Renal pelvis (tissue), 1 donor: ENCODE measurements at regions not wholly inside any gene's neighbourhood (a gene's known extent, or its start where the extent isn't known, plus 50 kb on each side); places are given as distances from the start of the nearest gene placed in this dataset.
"Not testable (repeated sequence)": the region's sequence is repeated elsewhere in the genome, so short reads cannot be mapped to it uniquely, and the experiment has no call there.

ENCODE experiments used
- DNase-seq: peaks from one replicate; pipeline ENCODE4 v3.0.0-alpha.2; 2013

GRCh38 chr3:16076564-16076963, 97.9 kb upstream of the GALNT15 start:
- DNase-seq, result no peak

GRCh38 chr3:16077146-16077545, 97.3 kb upstream of the GALNT15 start:
- DNase-seq, result not testable (repeated sequence)

GRCh38 chr3:16077681-16078080, 96.8 kb upstream of the GALNT15 start:
- DNase-seq, result not testable (repeated sequence)

DNA sequence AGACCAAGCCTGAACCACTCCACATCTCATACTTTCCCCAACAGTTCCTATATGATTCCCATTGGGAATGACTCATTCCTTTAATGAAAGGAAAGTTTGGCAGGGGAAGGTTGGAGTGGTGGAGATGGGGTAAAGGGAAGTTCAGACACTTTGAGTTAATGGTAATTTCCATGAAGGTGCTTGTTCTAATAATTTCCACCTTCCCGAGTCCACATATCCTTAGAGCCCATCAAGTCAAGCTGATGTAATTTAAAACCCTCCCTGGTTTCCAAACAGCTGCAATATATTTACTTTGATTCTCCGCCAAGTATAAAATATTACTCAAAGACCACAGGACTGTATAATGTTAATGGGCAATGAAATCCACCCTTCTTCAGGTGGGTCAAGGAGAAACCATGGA, 95.0 kb upstream of the GALNT15 start:
- DNase-seq, result no peak

- no peak for DNase-seq
Measured at GRCh38 chr3:16081661-16082060, 92.8 kb upstream of the GALNT15 start.

DNA sequence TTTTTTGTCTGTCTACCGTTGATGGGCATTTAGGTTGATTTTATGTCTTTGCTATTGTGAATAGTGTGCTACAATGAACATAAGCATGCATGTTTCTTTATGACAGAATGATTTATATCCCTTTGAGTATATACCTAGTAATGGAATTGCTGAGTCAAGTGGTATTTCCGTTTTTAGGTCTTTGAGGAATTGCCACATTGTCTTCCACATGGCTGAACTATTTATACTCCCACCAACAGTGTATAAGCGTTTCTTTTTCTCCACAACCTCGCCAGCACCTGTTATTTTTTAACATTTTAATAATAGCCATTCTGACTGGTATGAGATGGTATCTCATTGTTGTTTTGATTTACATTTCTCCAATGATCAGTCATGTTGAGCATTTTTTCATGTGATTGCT, 89.6 kb upstream of the GALNT15 start:
- no peak for DNase-seq

DNA sequence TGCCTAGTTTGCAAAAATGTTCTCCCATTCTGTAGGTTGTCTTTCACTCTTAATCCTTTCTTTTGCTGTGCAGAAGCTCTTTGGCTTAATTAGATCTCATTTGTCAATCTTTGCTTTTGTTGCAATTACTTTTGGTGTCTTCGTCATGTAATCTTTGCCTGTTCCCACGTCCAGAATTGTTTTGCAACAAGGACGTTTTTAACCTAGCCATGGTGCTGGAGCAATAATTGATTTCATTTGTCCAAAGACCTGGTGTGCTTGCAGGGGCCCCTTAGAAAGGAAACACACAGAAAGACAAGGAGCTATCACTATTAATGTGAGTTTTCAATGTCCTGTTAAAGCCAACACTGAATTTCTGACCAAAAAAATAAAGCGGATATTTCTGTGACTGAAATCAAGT, 89.1 kb upstream of the GALNT15 start:
- DNase-seq, result no peak

DNA sequence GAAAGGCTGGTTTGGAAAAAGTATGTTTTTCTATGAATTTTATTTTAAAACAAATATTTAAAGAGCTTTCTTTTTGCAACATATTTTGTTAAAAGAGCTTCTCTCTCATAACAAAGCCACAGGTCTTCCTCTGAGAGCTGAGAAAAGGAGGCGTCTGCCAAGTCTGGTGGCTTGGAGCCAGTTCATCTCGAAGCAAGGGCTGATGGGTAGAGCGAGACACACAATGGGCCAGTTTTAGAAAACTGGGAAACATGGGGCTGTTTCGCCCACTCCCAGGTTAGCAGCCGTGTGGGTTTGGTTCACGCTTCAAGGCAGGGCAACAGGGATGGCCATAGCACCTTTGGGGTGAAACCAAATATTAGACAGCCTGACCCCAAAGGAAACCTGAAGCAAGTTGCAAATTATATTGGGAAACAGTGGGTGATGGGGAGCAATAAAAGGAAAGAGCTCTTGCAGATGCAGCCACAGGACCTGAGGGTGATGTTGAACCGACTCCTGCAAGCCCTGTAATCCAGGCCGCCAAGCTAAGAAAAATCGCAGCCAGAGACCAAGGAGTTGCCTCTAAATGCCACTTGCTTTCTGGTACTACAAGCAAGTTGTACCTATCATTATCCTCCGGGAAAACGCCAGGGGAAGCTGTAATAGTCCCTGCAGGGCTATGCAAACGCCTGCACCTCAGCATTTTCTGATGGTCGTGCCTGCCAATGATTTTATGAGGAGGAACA, 88.4 kb upstream of the GALNT15 start:
- DNase-seq, result no peak

GRCh38 chr3:16086690-16087089, 87.8 kb upstream of the GALNT15 start:
- no peak for DNase-seq

DNA sequence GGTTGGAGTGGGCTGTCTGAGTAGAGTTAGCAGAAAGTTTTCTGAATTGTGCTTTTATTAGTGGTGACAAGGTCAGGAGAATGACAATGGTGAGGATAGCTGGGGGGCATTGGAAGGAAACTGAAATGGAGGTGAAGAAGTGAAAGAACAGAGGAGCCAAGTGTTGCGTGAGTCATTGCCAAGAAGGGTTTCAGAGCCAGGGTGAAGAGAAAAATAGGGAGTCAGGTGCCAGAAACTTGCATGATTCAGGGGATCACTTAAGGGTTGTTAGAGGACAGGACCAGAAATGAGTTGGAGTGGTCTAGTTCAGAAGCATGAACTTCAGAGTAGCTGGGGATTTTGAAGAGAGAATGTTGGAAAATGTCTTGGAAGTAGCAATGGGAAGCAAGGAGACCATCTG, 86.0 kb upstream of the GALNT15 start:
- no peak for DNase-seq

- DNase-seq, result no peak
Measured at GRCh38 chr3:16089521-16089920, 85.0 kb upstream of the GALNT15 start.

- DNase-seq, result no peak
Measured at GRCh38 chr3:16090024-16090423, 84.5 kb upstream of the GALNT15 start.

DNA sequence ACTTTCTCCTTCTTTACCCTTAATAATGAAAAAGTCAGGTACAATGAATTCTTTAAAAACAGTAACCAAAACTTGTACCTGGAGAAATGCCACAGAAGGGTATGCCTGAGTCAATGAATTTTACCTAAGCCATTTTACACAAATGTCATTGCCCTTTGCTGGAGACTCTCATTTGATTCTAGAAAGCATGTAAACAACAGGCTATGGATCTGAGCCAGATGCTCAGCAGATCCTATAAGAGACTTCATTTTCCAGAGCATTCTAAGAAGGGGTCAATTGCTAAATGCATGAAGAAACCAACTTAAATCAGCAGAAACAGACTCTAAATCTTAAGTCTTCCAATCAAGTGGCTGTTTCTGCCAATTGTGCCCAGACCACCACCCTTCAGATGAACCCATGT, 83.8 kb upstream of the GALNT15 start:
- DNase-seq, result no peak

DNA sequence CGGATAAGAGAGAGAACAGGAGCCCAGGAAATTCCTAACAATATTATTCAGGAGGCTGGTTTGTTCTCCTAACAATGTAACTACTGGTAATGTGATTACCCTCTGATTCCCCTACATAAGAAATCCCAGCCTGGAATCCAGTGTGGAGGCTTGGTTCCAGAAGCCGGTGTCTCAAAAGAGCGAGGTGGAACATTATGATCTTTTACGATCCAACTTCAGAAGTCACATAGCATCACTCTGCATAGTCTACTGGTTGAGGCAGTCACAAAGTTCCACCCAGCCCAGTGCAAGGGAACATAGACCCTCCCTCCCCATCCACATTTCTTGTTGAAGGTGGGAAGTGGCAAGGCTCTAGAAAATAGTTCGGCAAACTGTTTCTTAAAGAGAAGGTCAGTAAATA, 81.6 kb upstream of the GALNT15 start:
- no peak for DNase-seq

DNA sequence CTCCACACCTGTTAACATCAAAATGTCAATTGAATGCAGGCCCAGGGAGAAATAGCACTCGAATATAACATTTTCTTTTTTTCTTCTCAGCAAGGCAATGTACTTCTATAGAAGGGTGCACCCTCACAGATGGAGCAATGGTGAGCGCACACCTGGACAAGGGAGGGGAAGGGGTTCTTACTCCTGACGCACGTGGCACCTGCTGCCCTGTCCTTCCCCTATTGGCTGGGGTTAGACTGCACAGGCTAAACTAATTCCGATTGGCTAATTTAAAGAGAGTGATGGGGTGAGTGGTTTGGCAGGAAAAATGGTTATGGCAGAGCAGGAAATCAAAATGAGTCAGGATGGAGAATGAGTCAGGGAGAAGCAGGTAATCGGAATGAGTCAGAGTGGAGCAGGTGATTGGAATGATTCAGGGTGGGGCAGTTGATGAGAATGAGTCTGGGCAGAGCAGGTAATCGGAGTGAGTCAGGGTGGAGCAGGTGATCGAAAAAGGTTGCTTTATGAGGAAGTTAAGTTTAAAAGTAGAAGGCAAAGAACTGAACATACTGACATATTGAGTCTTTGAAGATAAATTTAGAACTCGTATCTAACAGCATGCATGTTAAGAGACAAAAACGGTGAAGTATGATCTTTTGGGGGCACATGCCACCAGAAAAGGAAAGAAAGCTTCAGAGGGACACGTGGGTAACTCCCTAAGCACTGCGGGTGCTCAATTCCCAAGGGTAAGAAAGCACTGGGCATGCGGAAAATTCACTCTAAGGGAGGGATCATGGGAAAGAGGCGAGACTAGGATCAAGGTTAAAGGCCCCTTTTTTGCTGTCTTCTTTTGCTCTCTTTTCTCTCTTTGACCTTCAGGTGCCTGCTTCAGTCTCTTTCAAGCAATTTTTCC, 72.9 kb upstream of the GALNT15 start:
- DNase-seq, result no peak

DNA sequence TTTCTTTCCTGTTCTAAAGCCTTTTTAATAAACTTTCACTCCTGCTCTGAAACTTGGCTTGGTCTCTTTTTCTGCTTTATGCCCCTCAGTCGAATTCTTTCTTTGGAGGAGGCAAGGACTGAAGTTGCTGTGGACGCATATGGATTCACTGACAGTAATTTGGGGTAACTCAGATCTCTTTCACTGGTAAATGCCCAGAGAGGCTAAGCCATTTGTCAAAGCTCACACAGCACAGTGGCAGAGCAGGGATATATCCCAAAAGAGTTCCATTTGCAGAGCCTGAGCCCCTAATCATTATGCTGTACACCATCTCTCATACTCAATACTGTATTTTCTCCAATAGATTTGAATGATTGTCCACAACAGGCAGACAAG, 72.3 kb upstream of the GALNT15 start:
- DNase-seq, result no peak

DNA sequence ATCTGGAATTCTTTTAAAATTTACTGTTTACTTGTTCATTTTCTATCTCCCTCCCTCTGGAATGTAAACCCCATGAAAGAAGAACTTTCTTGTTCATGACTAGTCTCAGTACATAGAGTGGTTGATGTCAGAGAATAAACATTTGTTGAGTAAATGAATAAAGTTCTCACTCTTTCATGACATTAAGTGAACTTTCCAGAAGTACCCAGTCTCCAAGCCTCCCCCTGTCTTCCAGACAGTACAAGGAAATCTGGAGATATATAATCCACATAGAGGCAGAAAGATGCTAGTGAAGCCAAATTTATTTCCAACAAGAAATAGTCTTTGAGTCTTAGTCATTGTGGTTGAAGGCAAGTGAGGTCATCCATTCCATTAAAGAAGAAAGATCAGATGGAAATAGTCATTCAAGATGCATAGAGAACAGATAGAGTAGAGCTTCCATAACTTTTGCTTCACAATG, 71.5 kb upstream of the GALNT15 start:
- DNase-seq, result no peak

DNA sequence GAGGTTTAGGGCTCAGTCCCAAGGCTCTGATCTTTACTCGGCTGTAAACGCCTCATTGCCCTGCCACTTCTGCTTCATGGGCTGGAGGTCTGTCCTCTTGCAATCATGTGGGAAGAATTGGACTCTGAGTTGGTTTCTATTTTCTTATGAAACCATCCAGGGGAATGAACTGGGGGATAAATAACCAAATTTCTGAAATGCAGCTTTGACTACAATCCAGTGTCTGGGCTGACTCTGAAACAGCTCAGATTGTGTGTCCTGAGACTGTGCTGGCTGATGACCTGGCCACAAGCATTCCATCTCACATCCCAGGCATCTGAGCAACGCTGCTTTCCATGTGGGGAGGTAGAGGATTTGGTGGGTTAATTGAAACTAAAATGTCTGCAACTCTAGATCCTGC, 71.0 kb upstream of the GALNT15 start:
- DNase-seq, result no peak

DNA sequence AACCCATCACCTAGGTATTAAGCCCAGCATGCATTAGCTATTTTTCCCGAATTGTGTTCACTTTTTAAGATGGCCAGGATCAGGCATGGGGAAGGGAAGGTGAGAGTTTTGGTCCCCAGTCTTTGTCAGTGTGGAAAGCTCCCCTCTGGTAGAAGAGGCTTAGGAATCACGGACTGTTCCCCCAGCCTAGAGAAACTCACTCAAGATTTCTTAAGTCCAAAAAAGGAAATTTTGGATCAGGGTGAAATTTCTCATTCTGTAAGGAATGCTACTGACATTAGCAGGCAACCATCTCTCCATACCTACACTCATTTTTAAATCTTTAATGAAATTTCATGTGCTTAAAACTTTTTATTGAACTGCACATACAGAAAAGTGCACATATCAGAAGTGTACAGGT, 70.3 kb upstream of the GALNT15 start:
- DNase-seq, result no peak

GRCh38 chr3:16106050-16106449, 68.4 kb upstream of the GALNT15 start:
- no peak for DNase-seq

DNA sequence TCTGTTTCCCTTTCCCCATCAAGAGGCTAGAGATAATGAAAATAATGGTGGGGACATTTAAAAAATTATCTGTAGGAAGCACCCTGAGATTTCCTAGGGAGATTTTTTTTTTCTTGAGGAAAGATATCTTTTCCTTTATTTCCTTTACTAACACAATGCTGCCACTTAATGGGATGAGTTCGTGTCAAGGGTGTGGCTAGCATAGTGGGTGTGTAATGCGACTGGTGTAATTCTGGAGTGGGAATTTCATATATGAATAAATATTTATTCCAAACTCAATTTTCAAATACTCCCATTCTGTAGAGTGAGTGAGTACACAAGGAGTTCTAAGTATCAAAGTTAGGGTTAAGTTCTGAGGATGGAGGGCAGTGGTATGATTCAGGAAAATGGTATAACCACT, 66.1 kb upstream of the GALNT15 start:
- DNase-seq, result no peak

DNA sequence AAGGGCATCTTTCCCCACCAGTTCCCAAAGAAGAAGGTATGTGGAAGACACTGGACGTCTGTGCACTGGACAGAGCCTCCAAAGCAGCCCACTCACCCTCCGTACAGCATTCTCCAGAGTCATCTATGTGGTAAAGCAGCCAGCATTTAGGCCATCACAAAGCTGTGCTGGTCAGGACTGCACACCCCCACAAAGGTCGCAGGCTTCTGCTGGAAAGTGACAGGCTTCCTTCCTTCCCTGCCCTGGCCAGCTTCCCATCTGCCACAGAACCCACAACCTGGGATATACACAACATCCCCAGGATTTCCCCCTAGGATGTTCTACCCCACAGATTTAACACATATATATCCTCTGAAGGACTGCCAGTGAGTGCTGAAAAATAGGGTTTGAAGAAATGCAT, 64.6 kb upstream of the GALNT15 start:
- no peak for DNase-seq

DNA sequence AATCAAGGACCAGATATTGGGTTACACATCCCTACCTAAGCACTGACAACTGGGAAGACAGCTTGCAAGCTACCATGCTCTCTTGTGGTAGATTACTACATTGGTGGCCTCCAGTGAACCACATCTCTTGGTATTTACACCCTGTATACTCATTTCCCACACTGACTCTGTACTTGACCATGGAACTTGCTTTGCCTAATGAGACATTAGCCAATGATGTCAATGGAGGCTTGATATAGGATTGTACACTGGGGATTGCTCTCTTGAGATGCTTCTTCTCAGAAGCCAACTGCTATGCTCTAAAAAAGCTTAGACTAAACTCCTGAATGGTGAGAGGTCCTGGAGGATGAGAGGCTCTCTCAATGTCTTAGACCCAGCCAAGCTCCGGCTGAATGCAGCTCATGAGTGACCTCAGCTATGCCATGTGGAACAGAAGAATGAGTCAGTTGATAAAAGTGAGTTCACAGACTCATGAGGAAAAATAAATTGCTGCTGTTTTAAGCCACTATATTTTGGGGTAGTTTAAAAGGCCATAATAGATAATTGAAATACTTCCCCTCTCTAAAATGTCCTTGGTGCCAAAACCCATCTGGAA, 61.5 kb upstream of the GALNT15 start:
- no peak for DNase-seq
